ENCODE measurements at regions not wholly inside any gene's neighbourhood (a gene's known extent, or its start where the extent isn't known, plus 50 kb on each side); places are given as distances from the start of the nearest gene placed in this dataset.

DNA sequence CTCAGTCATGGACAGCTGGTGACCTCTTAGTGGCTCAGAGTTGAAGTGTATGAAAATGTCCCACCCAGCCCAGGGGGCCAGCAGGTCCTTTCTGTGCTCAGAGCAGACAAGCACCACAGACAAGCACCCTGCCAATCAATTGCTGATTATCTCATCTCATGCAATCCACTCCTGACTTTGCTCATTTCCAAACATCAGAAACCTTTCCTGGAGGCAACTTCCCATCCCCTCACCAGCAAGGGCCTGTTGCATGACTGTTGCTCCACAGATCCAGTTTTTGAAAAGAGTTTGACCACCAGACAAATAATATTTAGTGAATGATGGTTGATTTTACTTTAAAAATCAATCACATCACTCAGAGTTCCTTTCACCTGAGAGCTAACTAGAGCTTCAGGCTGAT is 397.3 kb upstream of the KLF4 start:
- DNase-seq = no peak

DNA sequence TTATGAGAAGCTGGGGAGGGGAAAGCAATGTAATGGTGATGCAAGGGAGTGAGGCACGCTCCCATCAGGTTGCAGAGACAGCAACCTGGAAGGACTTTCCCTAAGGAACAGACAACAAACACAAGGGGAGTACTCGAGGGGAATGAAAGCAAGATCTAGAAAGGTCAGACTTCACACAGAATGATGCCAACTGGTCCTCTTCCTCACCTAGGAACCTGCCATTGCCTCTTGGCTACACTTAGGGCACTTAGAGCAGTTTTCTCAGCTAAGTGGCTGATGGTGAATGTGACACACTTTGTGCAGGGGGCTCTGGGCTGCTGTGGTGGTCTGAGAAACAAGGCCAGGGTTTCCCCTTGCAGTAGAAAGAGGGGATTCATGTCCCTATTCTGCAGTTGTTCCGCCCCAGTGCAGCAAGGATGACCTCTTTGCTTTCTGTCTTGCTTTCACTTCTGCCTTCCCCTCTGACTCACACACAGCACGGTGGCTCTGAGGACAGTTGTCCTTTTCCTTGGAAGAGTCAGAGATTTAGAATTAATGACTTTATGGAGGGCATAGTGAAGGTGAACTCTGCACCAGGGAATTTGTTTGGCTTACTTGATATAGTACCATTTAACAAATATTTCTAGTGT is 394.0 kb upstream of the KLF4 start:
- DNase-seq = no peak

DNA sequence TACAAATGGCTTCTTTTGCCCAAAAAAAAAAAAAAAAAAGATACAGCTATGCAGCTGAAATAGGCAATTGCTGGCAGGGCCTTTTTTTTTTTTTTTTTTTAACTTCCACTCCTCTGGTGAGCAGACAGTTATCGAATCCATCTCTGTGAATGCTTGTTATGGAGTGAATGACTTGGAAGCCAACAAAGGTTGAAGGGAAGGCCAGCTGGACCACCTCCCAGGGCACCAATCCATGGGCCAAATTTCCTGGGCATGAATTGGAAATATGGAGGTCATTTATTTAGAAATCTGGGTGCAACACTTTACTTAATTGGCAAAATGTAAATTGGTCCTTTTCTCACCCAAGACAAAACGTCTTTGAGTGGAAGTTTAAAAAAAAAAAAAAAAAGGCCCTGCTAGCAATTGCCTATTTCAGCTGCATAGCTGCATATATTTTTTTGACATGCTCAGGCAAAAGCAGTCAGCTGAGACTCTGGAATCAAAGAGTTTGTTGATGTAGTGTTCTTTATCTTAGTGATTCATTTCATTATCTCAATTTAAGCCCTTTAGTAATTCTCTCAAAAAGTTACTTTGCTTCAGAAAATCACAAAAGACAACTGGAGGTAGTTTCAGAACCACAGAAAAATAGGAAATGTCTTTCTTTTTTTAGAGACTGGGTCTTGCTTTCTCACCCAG is 392.2 kb upstream of the KLF4 start:
- DNase-seq = no peak

DNA sequence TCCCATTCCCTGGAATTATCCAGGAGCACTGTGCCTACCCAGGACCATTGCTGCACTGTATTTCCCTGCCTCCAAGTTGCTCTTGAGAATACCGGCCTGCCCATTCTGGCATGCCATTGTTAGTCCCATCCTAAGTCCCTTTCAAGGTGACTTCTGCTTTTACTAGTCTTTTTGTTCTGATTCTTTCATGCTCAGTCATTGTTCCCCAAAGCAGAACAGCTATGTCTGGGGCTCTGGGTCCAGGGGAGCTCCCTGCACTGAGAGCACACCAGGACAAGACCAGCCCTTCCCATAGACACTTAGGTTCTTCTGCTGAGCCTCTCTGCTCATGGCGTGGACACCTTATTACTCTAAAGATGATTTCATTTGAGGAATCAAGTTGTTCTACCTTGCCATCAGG is 388.9 kb upstream of the KLF4 start:
- no peak for DNase-seq

DNA sequence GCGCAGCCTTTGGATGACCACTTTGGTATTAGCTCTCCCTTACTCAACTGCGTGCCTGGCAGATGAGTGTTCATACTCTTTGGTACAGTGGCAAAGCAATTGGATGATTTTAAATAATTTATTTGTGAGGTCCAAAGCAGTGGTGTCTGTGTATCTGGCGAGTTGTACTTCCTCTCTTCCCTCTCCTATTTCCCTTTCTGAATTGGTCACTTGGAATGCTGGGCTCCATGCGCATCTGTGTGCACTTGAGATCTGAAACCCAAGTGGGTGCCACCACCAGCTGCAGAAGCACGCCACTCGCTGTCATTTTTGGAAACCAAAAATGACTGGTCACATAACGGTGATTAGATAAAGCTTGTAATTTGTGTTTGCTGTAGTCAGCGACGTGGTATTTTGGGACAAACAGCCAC is 386.0 kb upstream of the KLF4 start:
- no peak for DNase-seq

DNA sequence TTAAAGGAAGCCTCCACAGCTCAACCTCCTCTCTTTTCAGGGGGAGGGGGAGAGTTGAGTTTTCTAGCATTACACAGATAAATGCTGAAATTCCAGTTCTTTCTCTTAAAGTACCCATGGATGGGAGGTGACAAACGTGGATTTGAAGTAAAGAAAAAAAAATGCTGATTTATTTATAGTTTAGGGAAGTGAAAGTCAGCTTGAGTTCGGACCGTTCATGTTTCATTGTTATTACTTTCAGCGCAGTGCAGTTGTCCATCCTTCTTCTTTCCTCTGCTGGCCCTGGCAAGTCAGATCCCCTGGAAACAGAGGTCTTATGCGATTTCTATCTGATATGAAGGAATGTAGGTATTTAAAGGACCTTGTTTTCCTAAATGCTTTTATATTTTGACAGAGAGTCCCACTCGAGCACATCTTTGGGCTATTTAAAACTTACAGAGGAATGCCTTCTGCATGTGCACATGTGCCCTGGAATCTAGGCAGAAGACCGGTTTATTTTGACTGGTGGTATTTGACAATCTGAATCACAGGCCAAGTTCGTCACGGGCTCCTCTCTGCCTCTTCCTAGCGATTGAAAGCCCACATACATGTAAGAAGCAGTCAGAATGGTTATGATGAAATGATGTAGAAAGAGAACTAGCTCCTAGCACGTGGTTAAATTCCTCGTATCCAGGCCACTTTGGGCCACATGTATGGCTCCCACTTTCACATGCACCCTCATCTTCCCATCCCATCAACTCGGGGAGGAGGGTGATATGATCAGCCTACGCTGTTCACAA is 385.2 kb upstream of the KLF4 start:
- no peak for DNase-seq

DNA sequence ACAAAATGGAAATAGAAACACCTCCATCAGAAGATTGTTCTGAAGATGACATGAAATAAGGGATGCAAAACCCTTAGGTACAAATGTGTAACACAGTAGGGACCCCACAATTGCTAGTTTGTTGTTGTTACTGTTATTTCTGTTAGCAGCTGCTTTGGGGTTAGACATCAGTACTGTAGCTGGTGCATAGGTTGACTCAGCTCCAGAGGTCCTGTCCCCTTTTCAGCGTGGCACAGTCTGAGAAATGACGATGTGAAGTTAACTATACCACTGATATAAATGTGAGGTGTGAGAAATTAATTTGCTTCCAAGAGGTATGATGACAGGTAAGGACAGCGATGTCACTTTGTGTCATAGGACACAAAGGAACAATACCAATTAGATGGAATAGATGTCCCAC is 384.6 kb upstream of the KLF4 start:
- DNase-seq = no peak

DNA sequence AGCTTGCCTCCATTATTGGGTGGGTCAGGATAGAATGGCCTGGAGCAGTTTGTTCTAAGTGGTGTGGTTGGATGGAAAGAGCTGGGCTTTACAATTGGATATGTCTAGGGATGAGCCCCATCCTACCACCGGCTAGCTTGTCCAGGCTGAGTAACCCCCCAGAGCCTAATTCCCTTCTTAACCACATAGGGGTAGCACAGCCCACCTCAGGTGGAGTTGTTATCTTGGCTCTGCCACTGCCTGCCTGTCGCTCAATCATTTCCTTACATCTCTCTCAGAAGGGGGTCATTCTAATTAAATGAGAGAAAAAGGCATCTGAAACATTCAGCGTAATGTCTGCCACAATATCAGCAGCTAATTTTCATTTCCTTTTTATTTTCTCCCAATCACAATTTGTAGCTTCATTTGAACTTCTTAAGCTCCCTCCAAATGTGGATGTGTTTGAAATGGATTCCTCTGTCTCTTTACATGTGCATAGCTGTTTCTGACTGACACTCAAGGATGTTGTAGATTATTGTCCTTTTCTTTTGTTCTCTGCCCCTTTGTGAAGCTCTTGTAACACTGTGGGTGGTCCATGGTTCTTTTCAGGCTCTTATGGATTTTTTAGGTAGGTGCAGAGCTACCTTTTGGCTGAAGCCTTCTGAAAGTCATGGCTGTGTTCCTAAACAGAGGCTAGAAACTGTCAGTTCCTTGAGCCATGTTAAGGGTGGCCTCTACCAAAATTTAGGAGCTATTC is 383.1 kb upstream of the KLF4 start:
- DNase-seq = no peak

DNA sequence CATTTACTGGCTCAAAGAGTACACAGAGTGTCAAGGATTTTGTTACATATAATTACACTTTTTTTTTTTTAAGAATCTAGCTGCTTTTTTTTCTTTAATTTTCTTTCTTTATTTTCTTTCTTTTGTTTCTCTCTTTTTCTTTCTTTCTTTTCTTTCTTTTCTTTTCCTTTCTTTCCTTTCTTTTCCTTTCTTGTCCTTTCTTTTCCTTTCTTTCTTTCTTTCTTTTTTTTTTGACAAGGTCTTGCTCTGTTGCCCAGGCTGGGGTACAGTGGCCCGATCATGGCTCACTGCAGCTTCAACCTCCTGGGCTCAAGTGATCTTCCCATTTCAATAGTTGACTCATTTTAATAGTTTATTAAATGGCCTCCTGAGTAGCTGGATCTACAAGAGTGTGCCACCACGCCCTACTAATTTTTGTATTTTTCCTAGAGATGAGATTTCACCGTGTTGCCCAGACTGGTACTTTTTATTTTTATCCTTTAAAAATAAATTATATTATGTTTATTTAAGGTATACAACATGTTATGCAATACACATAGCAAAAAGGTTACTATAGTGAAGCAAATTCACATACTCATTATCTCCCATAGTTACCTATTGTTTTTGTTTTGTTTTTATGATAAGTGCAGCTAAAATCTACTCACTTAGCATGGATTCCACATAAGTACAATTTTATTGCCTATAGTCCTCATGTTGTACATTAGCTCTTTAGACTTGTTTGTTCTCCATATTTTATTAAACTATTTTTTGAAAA is 381.5 kb upstream of the KLF4 start:
- DNase-seq = no peak

DNA sequence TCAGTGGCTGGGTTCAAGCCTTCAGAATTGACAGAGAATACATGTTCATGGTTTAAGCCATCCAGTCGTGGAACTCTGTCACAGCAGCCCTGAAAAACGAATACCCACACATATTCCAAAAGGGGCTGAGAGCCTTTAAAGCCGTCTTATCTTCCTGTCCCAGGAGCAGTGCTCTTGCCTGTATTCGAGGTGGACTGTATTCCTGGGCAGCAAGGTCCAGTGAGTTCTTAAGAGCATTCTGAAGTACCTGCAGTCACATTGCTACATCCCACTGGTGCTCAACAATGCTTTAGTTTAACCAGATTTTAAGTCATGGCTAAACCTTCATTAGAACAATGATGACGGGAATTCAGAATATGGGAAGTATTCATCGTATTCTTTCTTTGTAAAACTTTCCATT is 380.7 kb upstream of the KLF4 start:
- DNase-seq = no peak

DNA sequence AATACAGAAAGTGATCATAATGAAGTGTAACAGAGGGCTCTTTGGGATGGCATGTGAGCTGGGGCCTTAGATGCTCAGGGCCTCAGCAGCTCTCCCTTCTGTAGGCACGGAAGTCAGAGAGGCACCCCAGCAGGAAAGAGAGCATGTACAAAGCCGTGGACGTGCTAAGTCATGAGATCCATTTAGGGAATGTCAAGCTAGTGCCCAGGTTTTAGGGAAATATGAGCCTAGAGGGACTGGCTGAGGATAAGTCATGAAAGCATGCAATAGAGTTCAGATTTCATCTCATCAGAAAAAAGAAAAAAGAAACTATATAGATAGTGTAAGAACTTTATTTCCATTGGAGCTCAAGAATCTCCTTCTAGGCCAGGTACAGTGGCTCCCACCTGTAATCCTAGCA is 379.5 kb upstream of the KLF4 start:
- no peak for DNase-seq

DNA sequence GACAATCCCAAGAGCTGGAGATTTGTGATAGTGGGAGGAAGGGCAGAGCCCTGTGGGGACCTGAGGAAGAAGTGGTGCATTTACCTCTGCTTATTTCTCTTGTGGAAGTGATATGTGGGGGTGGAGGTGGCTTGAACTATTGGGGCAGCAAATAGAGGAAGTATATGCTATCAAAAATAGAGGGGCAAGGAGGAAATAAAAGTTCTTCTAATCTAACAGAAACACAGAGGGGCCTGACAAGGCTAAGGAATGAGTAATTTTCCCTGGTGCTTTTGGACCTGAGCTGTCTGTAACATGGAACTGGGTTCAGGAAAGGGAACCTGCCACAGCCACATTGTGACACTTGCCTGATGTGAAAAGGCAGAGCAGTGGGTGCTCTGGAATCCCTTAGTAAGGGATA is 378.6 kb upstream of the KLF4 start:
- no peak for DNase-seq

DNA sequence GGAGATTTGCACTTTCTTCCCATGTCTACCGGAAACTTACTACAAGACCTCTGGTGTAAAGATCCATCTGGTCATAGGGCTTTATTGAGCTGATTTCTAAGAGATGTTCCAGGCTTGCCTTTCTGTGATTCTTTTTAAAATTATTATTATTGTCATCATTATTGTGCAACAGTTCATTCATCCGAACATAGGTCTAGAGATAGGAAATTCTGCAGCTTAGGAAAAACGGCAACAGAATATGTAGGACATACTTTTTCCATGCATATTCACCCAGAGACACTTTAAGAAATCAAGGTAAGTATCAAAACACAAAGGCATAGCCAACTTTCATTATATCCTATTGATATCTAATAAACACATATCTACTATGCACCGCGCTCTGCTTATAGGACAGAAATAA is 378.2 kb upstream of the KLF4 start:
- no peak for DNase-seq

DNA sequence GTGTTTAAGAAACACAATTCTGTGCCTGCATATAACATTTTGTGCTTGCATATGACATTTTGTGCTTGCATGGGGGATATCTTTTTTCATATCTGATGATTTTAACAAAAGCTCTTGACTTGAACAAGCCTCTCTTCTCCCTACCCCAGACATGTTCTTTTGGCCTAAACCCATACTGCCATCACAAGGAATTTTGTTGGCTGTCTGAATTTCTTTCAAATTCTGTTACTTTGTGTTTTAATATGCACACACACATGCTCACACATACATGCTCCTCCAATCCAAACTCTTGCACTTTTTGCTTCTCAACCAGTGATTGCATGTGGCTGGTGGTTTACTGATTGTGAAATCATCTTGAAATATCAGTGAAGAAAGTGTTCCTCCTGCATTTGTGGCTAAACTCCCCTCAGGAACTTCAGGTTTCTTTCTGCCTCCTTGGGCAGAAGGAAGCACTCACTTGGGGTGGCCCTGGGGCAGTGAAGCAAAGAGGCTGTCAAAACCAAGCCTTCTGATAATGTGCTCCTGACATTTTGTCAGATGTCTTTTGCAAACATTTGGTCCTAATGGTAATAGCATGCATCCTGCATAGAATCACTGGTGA is 377.2 kb upstream of the KLF4 start:
- DNase-seq = no peak

DNA sequence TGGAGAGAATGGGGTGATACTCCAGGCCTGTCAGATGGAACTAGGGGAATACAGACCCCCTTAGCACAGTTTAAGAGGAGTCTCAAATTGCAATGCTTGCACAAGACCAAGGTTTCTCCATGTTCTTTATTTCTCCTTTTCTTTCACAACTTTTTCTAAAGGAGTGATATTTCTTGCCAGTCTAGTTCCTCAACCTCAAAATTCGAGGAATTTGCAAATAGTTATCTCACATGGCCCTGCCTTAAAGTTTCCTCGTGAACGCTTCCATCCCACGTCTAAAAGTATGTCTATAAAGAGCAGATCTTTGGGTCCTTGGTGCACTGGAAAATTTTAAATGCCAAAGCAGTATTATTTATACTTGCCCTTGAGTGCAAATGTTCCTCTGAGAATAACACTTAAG is 373.8 kb upstream of the KLF4 start:
- DNase-seq = no peak

DNA sequence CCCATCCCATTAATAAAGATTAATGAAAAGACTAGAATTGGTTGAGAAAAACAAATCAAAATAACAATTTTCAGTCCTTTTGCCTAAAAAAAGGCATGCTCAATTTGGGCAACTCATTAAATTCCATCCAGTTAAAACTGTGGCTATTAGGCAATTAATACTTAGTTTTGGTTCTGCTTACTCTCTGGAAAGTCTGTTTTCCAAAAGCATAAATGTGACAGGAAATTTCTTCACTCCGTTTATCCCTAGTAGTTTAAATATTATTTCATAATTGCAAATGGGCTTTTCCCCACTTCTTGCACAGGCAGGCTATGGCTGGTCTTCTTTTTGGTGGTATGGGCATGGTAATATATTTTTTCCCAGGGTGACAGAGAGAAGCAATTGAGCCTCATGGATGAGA is 373.3 kb upstream of the KLF4 start:
- no peak for DNase-seq

DNA sequence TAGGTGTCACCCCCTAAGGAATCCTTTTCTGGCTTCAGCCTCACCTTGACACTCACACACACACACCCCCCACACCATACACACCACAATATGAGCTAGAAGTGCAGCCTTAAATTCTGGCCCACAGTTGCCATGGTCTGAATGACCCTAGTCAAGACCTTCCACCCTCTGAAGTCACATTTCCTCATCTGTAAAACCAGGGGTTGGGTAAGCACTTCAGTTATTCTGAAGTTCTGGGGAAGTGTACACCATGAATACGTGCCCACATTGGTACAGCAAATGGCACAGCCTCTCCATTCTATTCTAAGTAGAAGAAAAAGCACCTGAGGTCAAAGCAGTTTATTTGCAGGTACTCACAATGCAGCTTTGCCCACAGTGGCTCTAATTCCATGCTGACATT is 372.8 kb upstream of the KLF4 start:
- DNase-seq = no peak

DNA sequence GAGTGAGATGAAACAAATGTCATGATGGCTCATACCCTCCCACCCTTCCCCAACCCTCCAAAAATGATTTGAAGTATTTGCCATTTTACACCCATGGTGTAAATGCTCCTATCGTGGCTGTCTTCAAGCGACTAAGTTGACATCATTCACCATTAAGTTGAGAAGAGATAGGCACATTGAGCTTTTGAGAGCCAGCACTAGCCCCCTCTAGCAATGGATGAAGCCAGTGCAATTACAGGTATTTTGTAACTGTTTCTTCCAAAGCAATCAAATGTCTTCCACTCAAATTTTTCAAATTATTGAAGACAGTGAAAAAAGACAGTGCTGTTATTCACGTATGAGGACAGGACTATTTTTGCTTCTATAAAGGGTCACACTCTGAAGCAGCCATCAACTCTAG is 371.5 kb upstream of the KLF4 start:
- no peak for DNase-seq

DNA sequence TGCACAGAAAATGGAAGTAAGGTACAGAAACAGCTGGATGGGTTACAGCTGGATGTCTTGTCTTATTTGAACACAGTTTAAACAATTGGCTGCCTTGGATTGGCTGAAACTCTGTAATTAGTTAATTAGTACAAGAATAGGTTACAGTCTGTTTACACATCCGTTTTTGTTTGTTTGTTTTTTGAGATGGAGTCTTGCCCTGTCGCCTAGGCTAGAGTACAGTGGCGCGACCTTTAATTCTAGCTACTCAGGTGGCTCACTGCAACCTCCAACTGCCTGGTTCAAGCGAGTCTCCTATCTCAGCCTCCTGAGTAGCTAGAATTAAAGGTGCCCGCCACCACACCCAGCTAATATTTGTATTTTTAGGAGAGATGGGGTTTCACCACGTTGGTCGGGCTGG is 368.7 kb upstream of the KLF4 start:
- no peak for DNase-seq

DNA sequence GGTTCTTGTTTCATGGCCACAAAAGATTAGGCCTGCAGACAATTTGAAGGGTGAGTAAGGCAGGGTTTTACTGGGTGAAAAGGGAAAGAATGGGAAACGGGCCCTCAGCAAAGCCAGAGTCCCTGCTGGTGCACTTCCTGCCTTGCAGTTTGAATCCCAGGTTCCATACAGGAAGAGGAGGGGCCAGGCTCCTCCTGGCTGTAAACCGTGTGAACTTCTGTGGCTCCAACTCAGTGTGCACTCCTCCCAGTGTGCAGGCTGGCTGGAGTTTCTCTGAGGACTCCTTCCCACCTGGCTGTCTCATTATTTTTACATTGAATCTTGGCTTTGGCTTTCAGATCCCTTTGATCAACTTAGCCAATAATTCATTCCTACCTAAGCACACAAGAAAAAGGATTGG is 367.1 kb upstream of the KLF4 start:
- no peak for DNase-seq

DNA sequence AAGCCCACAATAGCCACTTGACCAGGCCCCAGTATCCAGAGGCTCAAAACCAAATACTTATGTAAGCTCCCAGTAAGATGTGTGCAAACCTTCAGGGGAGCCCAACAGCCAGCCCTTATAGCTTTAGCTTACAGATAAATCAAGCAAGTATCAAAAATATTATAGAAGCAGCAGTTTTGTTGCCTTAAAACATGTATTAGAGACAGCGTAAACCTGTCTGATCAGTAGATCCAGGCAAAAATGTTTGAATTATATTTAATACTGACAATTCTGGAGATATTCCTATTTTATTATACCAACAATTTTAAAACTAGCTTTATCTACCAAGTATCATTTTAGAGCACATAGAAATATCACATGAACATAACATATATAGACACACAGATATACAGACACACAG is 365.6 kb upstream of the KLF4 start:
- DNase-seq = no peak

DNA sequence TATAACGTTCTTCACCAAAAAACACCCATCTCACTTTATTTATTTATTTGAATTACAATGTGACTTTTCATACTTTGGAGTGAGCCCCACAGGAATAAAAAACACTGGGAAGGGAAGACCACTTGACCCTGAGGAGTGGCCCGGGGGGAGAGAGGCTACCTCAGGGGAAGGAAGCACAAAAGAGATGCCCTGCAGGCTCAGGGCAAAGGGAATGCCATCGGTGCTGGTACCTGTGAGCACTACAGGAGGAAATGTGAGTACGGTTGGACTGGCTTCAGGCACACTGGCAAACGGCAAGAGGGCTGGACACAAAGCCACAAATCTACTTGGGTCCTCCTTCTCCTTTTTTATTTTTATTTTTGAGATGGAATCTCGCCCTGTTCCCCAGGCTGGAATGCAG is 363.9 kb upstream of the KLF4 start:
- no peak for DNase-seq

DNA sequence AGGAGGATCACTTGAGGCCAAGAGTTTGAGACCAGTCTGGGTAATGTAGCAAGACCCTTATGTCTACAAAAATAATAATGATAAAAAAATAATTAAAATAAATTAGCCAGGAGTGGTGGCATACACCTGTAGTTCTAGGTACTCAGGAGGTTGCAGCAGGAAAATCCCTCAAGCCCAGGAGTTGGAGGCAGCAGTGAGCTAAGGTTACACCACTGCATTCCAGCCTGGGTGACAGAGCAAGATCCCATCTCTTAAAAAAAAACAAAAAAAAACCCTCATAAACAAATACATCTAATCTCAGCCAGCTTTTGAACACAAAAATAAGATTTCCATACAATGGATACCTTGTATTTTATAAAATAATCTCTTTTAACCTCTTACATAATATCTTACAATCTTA is 363.3 kb upstream of the KLF4 start:
- DNase-seq = no peak
